ENCODE measurements at regions not wholly inside any gene's neighbourhood (a gene's known extent, or its start where the extent isn't known, plus 50 kb on each side); places are given as distances from the start of the nearest gene placed in this dataset.

- DNase-seq (ENCODE audit: low spot score) = no peak
Measured at GRCh38 chr5:58151414-58151813, 308.5 kb downstream of the PLK2 start.

DNA sequence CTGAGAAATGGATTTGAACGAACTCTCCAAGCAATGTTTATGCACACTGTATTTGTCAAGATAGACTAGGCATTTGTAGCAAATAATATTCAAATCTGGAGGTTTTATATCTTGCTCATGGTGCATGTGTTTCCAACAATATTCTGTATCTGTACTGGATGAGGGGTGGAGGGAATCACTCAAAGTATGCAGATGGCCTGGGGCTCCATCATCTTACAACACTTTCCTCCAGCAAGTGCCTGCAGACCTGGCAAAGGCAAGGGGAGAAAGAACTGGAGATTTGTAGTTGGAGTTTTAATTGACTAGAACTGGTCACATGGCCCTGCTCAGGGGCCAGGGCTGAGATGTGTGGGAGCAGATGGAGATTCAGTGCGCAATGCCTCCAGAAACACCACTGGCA is 309.0 kb downstream of the PLK2 start:
- no peak for DNase-seq (ENCODE audit: low spot score)

DNA sequence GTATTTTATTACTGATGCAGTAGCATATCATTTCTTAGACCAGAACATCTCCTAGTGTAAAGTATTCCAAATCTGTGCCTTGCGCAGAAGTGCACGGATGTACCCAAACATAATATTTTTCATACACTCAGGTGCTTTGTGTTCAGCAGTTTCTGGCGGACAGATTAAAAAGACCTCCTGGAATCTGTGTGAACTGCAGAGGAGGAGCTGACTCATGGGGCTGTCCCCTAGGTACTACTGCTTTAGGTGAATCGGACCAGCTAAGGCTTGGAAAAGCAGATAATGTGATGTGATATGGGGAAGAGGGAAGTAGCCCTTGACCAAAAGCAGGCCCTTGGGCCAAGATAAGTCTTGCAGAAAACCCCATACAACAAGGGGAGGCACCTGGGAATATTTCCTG is 310.1 kb downstream of the PLK2 start:
- no peak for DNase-seq (ENCODE audit: low spot score)

DNA sequence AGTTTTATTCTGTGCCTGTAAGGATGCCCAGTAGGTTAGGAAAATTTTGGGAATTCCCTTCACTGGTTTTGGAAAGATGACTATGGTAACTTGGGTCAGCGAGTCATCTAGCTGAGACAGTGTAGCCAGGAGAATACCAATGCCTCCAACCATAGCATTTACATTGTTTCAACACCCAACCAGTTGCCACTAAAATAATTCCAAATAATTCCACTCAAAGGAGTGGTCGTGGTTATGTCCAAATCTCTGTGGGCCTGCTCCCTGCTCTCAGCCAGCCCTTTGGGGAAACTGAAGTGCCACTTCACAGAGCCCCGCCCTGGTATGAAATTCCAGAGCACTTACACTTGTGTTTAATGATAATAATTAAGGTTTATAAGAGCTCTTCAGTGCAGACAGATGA is 310.5 kb downstream of the PLK2 start:
- no peak for DNase-seq (ENCODE audit: low spot score)

GRCh38 chr5:58148254-58148775 is 311.6 kb downstream of the PLK2 start:
- DNase-seq (ENCODE audit: low spot score) = no peak

DNA sequence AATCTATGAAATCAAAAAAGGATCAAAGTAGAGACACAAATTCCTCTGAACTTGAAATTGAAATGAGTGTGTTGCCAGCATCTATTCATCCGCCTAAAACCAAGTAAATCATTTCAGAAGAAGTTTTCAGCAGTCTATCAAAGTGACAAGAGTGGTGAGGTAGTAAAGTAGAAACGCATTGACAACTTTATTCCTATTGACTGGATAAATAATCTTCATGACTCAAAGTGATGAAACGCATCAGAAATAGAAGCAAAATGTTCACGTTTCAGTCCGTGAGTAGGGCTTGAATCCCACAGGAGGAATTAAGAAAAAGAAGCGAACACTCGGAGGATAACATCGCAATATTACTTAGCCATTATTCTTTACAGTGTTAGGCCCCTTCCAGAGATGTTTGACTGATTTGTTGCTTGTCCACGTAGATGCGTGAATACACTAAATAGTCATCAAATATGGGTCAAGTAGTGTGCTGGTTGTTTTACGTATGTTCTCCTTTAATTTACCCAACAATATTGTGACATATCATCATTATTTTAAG is 314.4 kb downstream of the PLK2 start:
- DNase-seq (ENCODE audit: low spot score) = no peak

DNA sequence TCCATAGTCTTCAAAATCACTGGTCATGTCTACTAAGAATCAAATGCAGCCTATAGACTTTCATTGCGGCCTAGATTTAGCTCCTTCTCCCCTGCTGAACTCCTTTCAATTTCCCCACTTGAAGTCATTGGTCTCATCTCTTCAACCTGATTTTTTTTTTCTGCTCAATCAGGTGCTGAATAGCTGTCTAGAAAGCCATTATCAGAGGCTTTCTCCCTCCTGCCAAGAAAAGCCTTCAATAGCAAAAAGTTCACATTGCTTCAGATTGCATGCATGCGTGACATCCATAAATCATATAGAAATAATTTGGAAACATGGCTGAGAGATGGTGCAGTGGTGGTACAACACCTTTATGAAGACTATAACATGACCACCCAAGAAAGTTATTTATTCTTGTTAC is 316.2 kb downstream of the PLK2 start:
- DNase-seq (ENCODE audit: low spot score) = no peak

DNA sequence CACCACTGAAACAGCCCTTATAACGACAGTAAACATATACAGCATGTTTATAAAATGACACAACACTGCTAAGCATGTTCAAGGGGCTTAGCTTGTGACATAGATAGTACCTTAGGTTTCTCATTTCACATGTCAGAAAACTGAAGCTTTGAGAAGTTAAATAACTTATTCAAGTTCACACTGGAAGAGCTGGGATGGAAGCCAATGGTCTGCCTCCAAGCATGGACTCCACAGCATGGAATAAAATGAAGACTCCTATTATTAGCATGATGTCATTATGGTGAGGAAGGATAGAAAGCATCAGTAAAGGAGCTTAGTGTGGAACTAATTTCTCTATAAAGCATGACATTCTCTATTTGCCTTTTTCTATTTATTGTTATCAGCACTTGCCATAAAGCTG is 316.7 kb downstream of the PLK2 start:
- no peak for DNase-seq (ENCODE audit: low spot score)

DNA sequence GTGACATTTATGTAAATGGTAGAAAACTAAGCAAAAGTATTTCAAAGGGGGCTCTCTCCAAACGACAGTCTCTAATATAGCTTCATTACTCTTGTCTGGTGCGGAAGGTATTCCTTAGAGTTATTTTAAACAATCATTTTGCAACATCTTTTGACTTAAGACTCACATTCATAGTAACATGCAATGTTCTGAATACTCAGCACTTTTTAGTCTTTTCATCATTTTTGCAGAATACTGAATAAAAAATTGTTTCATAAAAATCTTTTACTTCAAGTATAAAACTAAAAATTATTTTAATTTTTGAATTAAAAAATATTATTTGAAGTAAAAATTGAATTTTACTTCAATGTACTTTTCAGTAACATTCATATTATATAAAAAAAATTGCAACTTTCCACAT is 321.1 kb downstream of the PLK2 start:
- no peak for DNase-seq (ENCODE audit: low spot score)

- DNase-seq (ENCODE audit: low spot score) = no peak
Measured at GRCh38 chr5:58136406-58136805, 323.5 kb downstream of the PLK2 start.

- no peak for DNase-seq (ENCODE audit: low spot score)
Measured at GRCh38 chr5:58135571-58136335, 324.1 kb downstream of the PLK2 start.

DNA sequence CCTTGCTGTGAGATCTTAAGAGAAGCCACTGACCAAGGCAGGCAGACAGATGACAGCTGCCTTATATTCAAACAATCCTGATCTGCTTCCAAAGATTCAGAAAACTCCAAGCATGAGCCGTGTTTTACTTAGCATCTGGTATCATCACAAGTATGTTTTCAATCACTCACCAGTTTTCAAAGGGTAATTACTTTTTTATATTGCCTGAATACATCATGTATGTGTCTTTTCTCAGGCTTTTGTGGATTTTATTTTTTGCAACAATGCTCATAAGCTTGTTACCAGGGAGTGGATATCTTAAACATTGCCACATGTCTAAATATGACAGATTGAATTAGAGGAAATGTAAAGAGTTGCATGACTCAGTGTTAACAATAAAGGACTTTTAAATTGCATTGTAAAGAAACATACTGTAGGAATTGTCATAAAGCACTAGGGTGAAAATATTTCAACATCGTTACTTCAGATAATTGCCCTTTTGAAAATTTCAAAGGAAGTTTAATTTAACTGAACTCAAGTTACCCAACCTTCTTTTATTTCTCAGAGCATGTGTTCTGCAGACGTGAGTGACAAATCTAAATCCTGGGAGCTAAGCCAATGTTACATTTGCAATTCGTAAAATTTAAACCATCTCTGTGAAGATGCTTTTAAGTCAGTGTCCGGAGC is 326.1 kb downstream of the PLK2 start:
- DNase-seq (ENCODE audit: low spot score) = no peak

- no peak for DNase-seq (ENCODE audit: low spot score)
Measured at GRCh38 chr5:58133216-58133615, 326.7 kb downstream of the PLK2 start.

GRCh38 chr5:58127255-58128220 is 332.3 kb downstream of the PLK2 start:
- no peak for DNase-seq (ENCODE audit: low spot score)

- no peak for DNase-seq (ENCODE audit: low spot score)
Measured at GRCh38 chr5:58123501-58123900, 336.4 kb downstream of the PLK2 start.

GRCh38 chr5:58122848-58123392 is 337.0 kb downstream of the PLK2 start:
- DNase-seq (ENCODE audit: low spot score) = no peak

- no peak for DNase-seq (ENCODE audit: low spot score)
Measured at GRCh38 chr5:58122157-58122556, 337.7 kb downstream of the PLK2 start.

DNA sequence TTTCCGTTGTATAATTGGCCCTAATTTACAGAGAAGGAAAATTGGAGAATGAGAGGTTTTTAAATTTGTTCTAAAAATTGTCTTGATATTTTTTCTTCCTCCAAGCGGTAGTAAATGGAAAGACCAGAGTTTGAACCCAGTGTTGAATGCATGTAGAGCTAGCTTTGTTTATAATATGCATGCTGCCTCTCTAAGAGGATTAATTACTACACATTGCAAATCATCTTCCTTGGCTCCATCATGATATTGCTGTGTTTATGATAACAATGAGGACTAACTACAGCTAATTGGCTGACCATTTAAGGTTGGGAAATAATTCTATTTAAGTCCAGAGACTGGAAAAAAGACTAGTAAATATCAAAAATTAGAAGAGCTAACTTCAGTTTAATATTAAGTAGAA is 338.5 kb downstream of the PLK2 start:
- no peak for DNase-seq (ENCODE audit: low spot score)

DNA sequence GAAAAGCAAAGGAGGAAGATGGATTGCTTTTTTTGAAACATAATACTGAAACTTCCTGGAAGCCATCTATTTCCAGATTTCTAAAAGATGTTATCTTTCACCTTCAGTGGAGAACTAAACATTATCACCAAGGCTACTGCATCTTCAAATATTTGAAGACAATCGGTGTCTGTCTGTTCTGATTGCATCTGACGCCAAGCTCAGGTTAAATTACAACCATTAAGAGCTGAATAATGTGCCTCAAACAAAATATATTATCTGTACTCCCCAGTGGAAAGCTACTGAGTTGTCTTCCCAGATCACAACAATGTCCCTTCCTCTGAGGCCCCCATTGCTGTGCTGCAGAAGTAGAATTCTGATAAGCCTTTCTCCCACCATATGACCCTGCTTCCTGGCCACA is 342.3 kb downstream of the PLK2 start:
- DNase-seq (ENCODE audit: low spot score) = no peak

DNA sequence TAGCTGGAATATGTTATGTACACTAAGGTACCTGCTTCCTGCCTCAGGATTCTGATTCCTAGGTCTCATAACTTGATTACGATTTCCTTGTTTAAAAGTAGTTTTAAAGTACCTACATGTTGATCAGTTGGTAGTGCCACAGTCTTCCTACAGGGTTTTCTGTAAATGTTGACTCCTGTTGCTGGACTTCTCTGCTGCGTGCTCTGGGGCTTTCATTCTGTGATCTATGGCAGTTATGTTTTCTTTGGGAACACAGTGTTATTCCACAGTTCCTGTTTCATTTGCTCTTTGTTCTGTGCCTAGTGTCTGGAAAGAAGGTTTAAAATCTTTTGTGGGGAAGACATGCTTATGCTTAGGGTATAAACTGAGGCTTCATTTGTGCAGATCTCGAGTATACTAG is 343.5 kb downstream of the PLK2 start:
- DNase-seq (ENCODE audit: low spot score) = no peak

- no peak for DNase-seq (ENCODE audit: low spot score)
Measured at GRCh38 chr5:58115811-58116210, 344.1 kb downstream of the PLK2 start.

- no peak for DNase-seq (ENCODE audit: low spot score)
Measured at GRCh38 chr5:58114324-58114723, 345.6 kb downstream of the PLK2 start.
